ENCODE measurements at regions not wholly inside any gene's neighbourhood (a gene's known extent, or its start where the extent isn't known, plus 50 kb on each side); places are given as distances from the start of the nearest gene placed in this dataset.

- no TSS peak for BruUV-seq (replicated peaks)
- Histone ChIP-seq H3K56ac (ENCODE audit: extremely low read depth, insufficient read depth, low read length) (no peak overlapping the region), H3K9ac (ENCODE audit: low read depth, low read length) (no peak overlapping the region), H3K4me2 (ENCODE audit: low read depth, low read length) (no peak overlapping the region), H3K9me3 (ENCODE audit: control insufficient read depth, insufficient read depth, low read length) (no peaks in the 10 kb centered on the region), H3K79me1 (ENCODE audit: low read depth in 1 of 2, low read length in 2 of 2) (no peaks in the 10 kb centered on the region), H3K18ac (ENCODE audit: low read depth, low read length) (no peak overlapping the region), H3K9me1 (ENCODE audit: insufficient read depth, low read length) (peaks cover 2% of the 10 kb centered on the region; the same call in 1 of the 2 replicates), H3K4me3 (ENCODE audit: insufficient read depth, low read depth, low read length) (no peak overlapping the region), H2AK9ac (replicated peaks; ENCODE audit: low read depth, low read length, poor library complexity) (no peak overlapping the region), H3K36me3 (ENCODE audit: control insufficient read depth, insufficient read depth, low read length) (no peaks in the 10 kb centered on the region), H2AK5ac (ENCODE audit: low read depth, low read length) (no peak overlapping the region), H3K23ac (ENCODE audit: low read depth, low read length) (no peak overlapping the region), H3K14ac (replicated peaks; ENCODE audit: low read depth, low read length) (no peak overlapping the region), H2BK120ac (ENCODE audit: low read depth, low read length) (no peak overlapping the region), H4K5ac (ENCODE audit: low read depth, low read length) (no peak overlapping the region), H4K8ac (ENCODE audit: low read depth in 2 of 2, low read length in 2 of 2) (no peak overlapping the region), H2BK5ac (ENCODE audit: low read depth, low read length, poor library complexity, severe bottlenecking) (no peak overlapping the region), H4K91ac (ENCODE audit: insufficient read depth, low read depth, low read length) (no peak overlapping the region), H3K27me3 (ENCODE audit: control insufficient read depth, insufficient read depth, low read length) (no peaks in the 10 kb centered on the region), H3K4me1 (ENCODE audit: control insufficient read depth, insufficient read depth, low read length) (no peaks in the 10 kb centered on the region), H2AFZ (replicated peaks; ENCODE audit: low read length, poor library complexity) (no peak overlapping the region), H3K27ac (ENCODE audit: insufficient read depth, low read length) (no peak overlapping the region), H4K20me1 (ENCODE audit: insufficient read depth, low read length) (no peaks in the 10 kb centered on the region), H2BK20ac (ENCODE audit: low read depth, low read length) (no peak overlapping the region), H3K4ac (ENCODE audit: low read depth, low read length) (no peak overlapping the region), H2BK15ac (ENCODE audit: low read depth, low read length) (no peak overlapping the region)
- CTCF ChIA-PET = no interaction called here
- dilution Hi-C loops (cut with HindIII; ENCODE audit: low sequenced_read_pairs, unreplicated experiment) (no loop called here), intact Hi-C loops (cut with micrococcal nuclease) (no loop called here), in situ Hi-C loops (cut with MboI; ENCODE audit: low sequenced_read_pairs) (no loop called here)
- TF ChIP-seq RCOR1 (IDR thresholded peaks at IDR 0.05; ENCODE audit: insufficient replicate concordance, low read length) = no peak
- TF ChIP-seq MAFK (IDR thresholded peaks at IDR 0.05; ENCODE audit: low read depth, low read length) = no peak
- no peak for TF ChIP-seq MAZ (IDR thresholded peaks at IDR 0.05; ENCODE audit: borderline replicate concordance, low read depth, low read length)
- no peak for TF ChIP-seq POLR2A (IDR thresholded peaks at IDR 0.05; ENCODE audit: low read depth, low read length)
- no peak for TF ChIP-seq CTCF (conservative IDR thresholded peaks at IDR 0.05; ENCODE audit: low read depth, low read length)
- TF ChIP-seq ELK1 (IDR thresholded peaks at IDR 0.05; ENCODE audit: borderline replicate concordance, low read depth, low read length) = no peak
- no peak for TF ChIP-seq CEBPB (IDR thresholded peaks at IDR 0.05; ENCODE audit: low read depth, low read length)
- TF ChIP-seq USF2 (IDR thresholded peaks at IDR 0.05; ENCODE audit: low read depth, low read length) = no peak
- no peak for TF ChIP-seq RFX5 (IDR thresholded peaks at IDR 0.05; ENCODE audit: low read depth, low read length)
- TF ChIP-seq CHD1 (IDR thresholded peaks at IDR 0.05; ENCODE audit: low read depth, low read length) = no peak
- TF ChIP-seq SMC3 (IDR thresholded peaks at IDR 0.05; ENCODE audit: low read depth, low read length) = no peak
- TF ChIP-seq RAD21 (IDR thresholded peaks at IDR 0.05; ENCODE audit: low read length) = no peak
- TF ChIP-seq NFE2L2 (IDR thresholded peaks at IDR 0.05; ENCODE audit: low read depth, low read length) = no peak
- ATAC-seq (ENCODE audit: low read depth) (no peak), DNase-seq (no peak)
- no CpG with 5 or more reads among the region's 1 CpG for WGBS, 2 experiments (ENCODE audit: extremely low coverage in 2 of 2, insufficient read length in 1 of 2)
- POLR2A ChIA-PET (ENCODE audit: unreplicated experiment) = no interaction called here
Observed at GRCh38 chr6:23329086-23329485, 759.7 kb downstream of the HDGFL1 start.
